ENCODE measurements at regions not wholly inside any gene's neighbourhood (a gene's known extent, or its start where the extent isn't known, plus 50 kb on each side); places are given as distances from the start of the nearest gene placed in this dataset.

DNA sequence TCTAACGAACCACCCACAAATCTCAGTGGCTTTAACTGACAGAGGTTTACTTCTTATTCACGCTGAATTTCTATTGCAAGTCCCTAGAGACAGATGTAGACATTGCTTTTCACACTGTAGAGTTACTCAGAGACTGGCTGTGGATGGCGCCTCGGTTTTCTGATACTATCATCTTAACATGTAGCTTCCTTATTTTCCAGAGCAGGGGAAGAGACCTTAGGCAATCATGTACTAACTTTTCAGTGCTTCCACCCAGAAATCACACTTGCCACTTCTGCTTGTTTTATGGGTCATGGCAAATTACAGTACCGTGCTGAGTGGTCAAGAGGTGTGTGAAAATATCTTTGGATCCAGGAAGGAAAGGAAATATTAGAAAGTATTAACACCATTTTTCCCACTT lies 65.4 kb downstream of the MAF start:
- TF ChIP-seq, protein P1, sequence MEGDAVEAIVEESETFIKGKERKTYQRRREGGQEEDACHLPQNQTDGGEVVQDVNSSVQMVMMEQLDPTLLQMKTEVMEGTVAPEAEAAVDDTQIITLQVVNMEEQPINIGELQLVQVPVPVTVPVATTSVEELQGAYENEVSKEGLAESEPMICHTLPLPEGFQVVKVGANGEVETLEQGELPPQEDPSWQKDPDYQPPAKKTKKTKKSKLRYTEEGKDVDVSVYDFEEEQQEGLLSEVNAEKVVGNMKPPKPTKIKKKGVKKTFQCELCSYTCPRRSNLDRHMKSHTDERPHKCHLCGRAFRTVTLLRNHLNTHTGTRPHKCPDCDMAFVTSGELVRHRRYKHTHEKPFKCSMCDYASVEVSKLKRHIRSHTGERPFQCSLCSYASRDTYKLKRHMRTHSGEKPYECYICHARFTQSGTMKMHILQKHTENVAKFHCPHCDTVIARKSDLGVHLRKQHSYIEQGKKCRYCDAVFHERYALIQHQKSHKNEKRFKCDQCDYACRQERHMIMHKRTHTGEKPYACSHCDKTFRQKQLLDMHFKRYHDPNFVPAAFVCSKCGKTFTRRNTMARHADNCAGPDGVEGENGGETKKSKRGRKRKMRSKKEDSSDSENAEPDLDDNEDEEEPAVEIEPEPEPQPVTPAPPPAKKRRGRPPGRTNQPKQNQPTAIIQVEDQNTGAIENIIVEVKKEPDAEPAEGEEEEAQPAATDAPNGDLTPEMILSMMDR (IDR thresholded peaks at IDR 0.05), result no peak
- peak in 1 of 2 donors; percentile 67 for TF ChIP-seq EP300 (IDR thresholded peaks at IDR 0.05)

Measured in tibial nerve (tissue), 4 donors.